Fibroblast of lung (primary cell): ENCODE measurements at regions not wholly inside any gene's neighbourhood (a gene's known extent, or its start where the extent isn't known, plus 50 kb on each side); places are given as distances from the start of the nearest gene placed in this dataset.

Experiments used
- EZH2 ChIP-seq: IDR thresholded peaks from 2 replicates; pipeline ENCODE4 v1.5.1; 2012; ENCODE audit warnings: low read length, control low read depth, mild to moderate bottlenecking; ENCODE audit errors: missing control alignments
- TF ChIP-seq, protein P1 (sequence below), 2 donors: IDR thresholded peaks in 1 of 2; conservative IDR thresholded peaks in 1 of 2; 1 replicate in 1 of 2; 2 replicates in 1 of 2; pipeline ENCODE4 v1.5.1; 2011 to 2012; ENCODE audit warnings: low read length in 2 of 2, control low read depth in 1 of 2, inconsistent platforms in 1 of 2, low read depth in 1 of 2, mild to moderate bottlenecking in 1 of 2

DNA sequence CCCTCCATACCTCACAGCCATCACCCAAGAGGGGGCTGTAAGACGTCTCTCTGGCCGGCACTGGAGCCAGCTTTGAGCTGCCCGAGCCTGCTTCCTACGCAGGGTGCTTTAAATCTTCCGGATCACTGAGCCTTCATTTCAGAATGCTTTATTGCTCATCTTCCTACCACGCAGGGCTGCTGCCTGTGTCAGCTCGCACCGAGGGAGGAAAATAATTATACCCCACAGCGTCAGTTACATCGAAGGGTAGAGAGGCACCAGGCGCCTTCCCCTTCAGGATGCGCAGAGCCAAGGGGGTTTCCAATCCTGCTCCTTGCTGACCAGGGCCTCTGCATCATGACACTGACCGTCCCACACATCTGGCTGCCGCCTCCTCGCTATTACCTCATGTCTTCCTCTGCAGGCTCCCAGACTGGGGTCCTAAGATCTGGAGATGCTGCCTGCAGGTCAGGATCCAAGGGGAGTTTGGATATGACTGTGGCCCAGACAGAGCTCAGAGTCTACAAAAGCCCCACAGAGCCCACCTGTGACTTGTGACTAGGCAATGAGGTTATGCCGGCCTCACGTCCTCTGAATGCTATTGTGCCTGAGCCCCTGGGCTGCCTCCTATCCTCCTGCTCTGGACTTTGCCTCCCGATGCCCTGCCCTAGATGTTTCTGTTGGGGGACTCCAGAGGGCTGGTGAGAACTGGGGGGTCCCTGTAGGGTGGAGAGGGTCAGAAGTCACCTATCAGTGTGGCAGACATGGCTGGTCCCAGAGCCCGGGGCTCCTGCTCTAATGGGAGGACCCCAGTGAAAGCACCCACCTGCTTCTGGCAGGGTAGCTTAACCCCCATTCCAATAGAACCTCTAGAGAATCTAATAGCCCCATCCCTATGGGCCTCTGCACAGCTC lies 220.3 kb upstream of the RTL1 start:
- TF ChIP-seq, protein P1, sequence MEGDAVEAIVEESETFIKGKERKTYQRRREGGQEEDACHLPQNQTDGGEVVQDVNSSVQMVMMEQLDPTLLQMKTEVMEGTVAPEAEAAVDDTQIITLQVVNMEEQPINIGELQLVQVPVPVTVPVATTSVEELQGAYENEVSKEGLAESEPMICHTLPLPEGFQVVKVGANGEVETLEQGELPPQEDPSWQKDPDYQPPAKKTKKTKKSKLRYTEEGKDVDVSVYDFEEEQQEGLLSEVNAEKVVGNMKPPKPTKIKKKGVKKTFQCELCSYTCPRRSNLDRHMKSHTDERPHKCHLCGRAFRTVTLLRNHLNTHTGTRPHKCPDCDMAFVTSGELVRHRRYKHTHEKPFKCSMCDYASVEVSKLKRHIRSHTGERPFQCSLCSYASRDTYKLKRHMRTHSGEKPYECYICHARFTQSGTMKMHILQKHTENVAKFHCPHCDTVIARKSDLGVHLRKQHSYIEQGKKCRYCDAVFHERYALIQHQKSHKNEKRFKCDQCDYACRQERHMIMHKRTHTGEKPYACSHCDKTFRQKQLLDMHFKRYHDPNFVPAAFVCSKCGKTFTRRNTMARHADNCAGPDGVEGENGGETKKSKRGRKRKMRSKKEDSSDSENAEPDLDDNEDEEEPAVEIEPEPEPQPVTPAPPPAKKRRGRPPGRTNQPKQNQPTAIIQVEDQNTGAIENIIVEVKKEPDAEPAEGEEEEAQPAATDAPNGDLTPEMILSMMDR (conservative IDR thresholded peaks at IDR 0.05 in 1 of 2, IDR thresholded peaks at IDR 0.05 in 1 of 2; ENCODE audit: low read depth in 1 of 2, low read length in 2 of 2): no peak
- no peak for TF ChIP-seq EZH2
